Hippocampal formation (tissue), 2 donors: ENCODE measurements at regions not wholly inside any gene's neighbourhood (a gene's known extent, or its start where the extent isn't known, plus 50 kb on each side); places are given as distances from the start of the nearest gene placed in this dataset.
"Not testable (repeated sequence)": the region's sequence is repeated elsewhere in the genome, so short reads cannot be mapped to it uniquely, and the experiment has no call there.

Experiments used
- DNase-seq, 2 donors: peaks; one replicate each; lab custom pipeline; 2025; lab: John Stamatoyannopoulos, UW

DNA sequence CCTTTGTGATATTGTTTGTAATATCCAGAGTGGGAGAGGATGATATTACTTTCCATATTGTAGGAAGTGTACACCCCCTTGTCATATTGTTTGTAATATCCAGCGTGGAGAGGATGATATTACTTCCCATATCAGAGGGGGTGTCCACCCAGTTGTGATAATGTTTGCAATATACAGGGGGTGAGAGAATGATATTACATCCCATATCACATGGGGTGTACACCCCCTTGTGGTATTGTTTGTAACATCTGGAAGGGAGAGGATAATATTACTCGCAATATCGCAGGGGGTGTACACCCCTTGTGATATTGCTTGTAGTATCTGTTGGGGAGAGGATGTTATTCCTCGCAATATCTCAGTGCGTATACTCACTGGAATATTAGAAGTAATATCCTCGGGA lies 61.5 kb downstream of the PRSS23 start:
- DNase-seq, result no peak

DNA sequence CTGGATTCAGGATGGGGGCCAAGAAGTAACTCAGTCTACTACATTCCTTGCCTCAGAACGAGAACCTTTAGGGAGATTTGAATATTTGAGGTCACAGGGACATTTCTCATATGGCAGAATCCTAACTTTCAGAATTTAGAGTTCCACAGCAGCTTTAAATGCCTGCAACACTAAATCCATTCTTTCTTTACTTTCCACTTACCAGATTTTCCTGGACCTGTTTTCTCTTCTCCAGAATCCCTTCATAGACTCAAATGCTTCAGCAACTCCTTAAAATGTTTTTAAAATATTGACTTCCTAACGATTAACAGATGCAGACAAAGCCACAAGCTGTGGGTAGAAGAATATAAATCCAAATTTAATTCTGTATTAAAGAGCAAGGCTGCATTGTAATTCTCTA lies 63.1 kb downstream of the PRSS23 start:
- no peak for DNase-seq

DNA sequence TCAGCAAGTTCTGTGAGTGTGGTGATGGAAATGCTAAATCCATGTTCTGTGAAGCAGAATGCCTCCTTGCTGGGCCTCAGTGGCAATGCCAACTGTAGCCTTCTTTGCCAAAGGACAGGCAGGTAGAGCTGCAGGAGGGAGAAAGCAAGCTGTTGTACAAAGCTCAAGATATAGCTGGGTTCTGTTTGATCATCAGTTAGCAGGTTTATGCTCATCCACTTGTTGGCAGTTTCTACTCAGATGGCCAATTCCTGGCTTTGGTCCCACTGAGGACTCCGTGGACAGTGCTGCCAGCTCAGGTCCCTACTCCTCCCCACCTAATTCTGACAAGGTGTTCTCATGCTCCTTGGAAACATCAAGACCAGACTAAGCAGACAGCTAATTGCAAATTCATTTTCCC lies 65.1 kb downstream of the PRSS23 start:
- no peak for DNase-seq

DNA sequence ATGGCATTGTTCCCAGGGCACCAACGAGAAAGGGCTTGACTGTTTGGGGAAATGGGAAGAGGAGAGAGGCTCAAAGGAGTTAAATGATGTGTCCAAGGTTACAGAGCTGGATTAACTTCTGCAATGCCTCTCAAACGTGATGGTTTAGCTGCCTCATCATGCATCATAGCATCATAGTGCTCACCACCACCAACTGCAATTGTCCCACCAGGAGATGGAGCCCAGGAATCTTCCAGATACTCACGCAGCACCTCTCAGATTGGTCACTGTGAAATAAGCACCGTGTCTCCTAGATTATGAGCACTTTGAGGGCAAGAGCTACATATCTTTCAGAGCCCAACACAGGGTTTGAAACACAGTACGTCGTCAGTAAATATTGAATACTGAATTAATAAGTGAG lies 69.2 kb downstream of the PRSS23 start:
- DNase-seq, result no peak

DNA sequence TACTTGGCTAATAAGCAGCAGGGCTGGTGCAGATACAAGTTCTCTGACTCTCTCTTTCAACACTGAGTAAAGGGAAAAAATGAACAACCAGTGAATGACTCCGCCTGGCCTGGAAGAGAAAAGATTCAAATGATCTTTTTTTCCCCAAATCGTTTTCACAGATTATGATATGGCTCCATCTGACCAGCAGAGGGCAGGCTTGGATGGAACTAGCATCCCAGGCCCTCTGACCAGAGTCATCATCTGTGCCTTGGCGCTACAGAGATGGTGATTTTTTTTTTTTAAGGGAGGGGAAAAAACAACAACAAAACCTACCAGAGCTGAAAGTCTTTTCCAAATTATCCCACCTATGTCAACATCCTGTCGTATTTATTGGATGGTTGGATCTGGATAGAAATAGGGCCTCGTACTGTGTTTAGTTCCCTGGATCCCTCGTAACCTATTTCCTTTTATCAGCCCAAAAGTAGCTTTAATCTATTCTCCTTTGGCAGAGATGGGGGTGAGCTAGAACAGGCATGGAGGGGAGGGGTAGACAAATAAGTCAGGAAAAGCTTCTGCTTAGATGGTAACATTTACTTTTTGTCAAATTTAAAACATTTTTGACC lies 69.7 kb downstream of the PRSS23 start:
- peak; percentile 26 to 30 for DNase-seq

DNA sequence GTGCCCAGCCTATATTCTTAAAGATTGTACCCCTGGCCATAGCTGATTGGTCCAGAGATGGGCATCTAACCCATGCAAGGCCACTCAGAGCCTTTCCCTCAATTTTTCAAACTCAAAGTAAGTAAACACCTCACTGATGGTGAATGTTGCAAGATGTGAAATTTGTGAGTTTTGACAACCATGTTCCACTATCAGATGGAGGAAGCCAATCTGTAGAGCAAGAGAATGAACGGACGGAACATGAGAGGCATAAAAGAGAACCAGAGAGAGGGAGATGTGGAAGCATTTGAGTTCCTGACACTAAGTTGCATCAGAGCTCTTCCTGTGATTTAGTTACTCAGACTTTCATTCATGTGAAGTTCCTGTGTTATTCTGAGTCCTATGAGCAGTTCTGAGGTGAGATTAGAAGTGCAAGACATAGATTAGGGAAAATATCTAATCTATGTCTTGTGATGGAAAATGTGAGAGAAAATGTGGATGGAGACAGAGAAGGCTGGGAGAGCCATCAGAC lies 73.3 kb downstream of the PRSS23 start:
- DNase-seq, result no peak

DNA sequence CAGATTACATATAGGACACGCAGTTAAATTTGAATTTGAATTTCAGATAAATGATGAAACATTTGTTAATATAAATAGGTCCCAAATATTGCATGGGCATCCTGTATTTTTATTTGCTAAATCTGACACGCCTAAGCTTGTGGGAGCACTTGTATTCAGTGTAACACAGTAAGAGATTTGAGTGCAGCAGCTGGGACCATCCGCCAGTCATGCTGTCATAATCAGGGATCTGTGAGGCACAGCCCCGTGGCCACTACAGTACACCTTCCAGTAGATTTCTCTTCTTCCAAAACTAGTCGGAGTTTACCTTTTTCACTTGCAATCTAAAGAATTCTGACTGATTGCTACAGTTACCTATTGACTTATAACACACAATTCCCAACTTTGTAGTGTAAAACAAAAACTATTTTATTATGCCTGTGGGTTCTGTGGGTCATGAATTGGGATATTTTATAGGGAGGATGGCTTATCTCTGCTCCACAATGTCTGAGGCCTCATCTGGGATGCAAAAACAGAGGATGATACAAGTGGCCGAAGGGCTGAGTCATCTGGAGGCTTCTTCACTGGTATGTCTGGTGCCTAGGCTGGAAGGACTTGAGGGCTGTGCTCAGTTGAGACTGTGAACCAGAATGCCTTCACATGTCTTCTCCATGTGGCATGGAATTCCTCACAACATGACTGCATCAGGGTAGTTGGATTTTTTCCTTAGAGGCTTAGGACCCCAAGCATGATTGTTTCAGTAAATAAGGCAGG lies 74.1 kb downstream of the PRSS23 start:
- no peak for DNase-seq

DNA sequence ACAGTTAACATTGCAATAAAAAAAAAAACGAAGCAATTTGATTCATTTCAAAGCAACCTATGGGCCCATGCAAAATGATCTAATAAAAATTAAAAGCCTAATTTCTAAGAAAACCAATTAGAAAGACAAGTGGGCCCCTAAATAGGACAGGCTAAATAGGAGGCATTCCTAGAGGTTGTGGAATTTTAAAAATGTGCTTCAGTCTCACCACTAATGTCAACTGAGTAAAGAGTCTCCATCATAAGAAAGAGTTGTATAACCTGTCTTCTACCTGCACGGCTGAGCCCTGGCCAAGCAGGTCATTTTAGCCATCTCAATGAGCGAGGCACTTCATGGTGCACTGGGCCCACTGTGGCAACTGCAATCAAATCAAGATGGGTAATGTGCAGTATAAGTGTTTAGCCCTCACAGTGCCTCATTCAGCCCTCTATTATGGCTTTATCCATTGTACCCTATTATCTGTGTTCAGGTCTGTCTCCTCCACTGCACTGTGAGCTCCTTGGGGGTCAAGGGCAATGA lies 76.4 kb downstream of the PRSS23 start:
- no peak for DNase-seq

DNA sequence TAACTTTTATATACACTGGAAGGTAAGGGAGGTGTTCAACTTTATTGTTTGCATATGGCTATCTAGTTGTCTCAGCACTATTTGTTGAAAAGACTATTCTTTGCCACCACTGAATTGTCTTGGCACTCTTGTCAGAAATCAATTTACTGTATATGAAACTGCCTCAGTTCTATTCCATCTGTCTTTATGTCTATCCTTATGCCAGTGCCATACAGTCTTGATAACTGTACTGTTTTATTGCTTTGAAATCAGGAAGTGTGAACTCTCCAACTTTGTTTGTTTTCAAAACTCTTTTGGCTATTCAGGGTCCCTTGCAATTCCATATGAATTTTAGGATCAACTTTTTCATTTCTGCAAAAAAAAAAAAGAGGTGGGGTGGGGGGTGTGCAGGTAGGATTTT lies 77.2 kb downstream of the PRSS23 start:
- DNase-seq, result no peak

DNA sequence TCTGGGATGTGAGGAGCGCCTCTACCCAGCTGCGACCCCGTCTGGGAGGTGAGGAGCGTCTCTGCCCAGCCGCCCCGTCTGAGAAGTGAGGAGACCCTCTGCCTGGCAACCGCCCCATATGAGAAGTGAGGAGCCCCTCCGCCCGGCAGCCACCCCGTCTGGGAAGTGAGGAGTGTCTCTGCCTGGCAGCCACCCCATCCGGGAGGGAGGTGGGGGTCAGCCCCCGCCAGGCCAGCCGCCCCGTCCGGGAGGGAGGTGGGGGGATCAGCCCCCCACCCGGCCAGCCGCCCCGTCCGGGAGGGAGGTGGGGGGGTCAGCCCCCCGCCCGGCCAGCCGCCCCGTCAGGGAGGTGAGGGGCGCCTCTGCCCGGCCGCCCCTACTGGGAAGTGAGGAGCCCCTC lies 76.0 kb downstream of the FZD4 start:
- DNase-seq, result not testable (repeated sequence)

DNA sequence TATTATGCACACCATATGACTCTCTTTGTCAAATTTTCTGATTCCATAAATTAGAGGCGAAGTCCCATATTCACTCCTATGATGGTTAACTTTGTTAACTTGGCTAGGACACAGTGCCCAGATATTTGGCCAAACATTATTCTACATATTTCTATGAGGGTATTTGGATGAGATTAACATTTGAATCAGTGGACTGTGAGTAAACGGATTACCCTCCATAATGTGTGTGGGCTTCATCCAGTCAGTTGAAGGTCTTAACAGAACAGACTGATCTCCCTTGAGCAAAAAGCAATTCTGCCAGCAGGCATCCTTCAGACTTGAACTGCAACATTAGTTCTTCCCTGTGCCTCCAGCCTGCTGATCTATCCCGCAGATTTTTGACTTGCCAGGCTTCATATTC lies 69.9 kb downstream of the FZD4 start:
- no peak for DNase-seq

DNA sequence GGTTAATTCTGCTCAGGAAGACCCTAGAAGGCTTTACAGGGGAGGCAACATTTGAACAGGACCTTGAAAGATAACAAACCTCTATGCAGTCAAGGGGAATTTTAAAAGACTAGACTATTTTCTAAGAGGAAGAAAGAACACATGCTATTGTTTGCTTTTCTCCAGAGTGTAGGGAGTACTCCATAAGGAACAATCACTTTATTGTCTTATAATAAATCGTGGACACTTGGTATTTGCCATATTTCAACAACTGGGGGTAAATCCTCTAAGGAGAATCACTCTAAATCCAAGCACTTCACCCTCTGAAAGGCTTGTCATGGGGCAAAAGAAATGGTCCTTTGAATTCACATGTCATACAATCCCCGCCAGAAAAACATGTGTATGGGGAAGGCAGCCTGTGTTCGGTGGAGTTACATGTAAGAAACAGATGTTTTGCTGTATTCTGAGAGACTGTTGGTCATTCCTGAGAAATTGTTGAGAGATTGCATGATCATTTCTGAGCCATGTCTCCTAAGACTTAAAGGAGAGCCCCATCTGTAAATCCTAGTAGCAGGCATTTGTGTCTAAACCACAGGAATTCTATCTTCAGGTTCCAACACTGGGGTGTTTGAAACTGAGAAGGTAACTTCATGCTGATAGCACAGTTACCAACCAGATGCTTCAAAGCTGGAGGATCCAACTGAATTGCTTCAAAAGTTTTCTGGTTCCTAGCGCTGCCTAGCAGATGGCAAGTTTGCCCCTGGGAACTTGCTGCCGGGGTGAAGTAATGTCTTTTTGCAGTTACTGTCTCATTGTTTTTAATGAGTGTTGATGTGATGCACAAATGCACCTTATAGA lies 66.8 kb downstream of the FZD4 start:
- DNase-seq, result no peak

DNA sequence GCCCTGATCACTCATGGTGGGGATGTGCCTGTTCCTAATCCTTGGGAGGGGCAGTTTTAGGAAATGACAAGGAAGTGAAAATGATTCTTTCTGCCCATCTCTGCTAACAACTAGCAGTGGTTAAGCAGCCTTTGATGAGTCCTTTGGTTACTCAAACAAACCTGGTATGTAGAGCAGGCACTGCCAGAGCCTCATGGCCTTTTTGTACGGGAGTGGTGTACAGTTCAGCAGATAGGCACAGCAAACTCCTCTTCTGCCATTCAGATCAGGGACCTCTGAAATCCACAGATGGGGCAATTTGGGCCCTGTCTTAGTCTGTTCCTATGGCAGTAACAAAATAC lies 66.2 kb downstream of the FZD4 start:
- DNase-seq, result no peak

DNA sequence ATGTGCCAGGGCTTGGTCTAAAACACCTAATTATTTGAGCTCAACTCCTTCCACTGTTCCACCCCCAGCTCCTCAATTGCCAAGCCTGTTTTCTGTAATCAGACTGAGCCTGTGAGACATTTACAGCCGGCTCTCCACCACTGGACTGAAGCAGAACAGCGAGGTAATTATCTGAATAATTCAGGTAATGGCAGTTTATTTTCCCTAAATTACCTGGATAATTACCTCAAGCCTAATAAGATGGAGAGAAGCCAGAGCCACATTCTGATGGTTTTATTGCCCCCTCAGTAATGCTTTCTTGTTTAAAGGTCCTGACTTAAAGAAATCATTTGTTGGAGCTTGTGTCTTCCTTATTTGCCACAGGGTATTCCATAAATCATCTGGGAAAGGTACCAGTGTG lies 64.2 kb downstream of the FZD4 start:
- DNase-seq, result no peak

DNA sequence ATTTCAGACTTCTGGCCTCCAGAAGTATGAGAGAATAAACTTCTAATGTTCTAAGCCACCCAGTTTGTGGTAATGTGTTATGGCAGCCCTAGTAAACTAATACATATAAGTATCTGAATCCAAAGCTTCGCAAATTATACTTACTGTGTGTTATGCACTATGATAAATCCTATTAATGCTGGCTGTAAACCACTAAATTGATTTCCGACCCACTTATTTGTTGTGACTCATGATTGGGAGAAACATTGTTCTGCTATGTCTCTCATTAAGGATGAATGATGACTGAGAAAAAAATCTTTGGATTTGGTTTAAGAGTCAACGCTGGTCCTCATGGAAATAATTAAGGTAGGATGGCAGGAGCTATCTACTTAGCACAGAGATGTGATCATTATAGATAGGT lies 62.0 kb downstream of the FZD4 start:
- no peak for DNase-seq
